Neutrophil (primary cell): ENCODE measurements at regions not wholly inside any gene's neighbourhood (a gene's known extent, or its start where the extent isn't known, plus 50 kb on each side); places are given as distances from the start of the nearest gene placed in this dataset.

ENCODE experiments used
- H3K27ac ChIP-seq: fragments of 200-600 bp; sonication (generic); 2 replicates; pipeline ENCODE4 v1.5.1; 2016; ENCODE audit warnings: mild to moderate bottlenecking, moderate library complexity
- H3K27me3 ChIP-seq: fragments of 200-600 bp; sonication (generic); 2 replicates; pipeline ENCODE4 v1.6.0; 2016; ENCODE audit warnings: mild to moderate bottlenecking
- H3K36me3 ChIP-seq: fragments of 200-600 bp; sonication (generic); 2 replicates; pipeline ENCODE4 v1.5.1; 2017
- H3K4me1 ChIP-seq, 2 experiments: fragments of 200-600 bp in 1 of 2; sonication (generic) in 1 of 2; 1 replicate in 1 of 2; 2 replicates in 1 of 2; pipeline versions ENCODE4 v1.5.1 to v1.6.1; 2013 to 2016; ENCODE audit warnings: low read depth in 1 of 2, low read length in 1 of 2, mild to moderate bottlenecking in 1 of 2, moderate library complexity in 1 of 2; ENCODE audit not compliant: control insufficient read depth in 1 of 2, insufficient read depth in 1 of 2
- H3K4me3 ChIP-seq, 2 experiments: fragments of 200-600 bp in 1 of 2; sonication (generic) in 1 of 2; 1 replicate in 1 of 2; 2 replicates in 1 of 2; pipeline ENCODE4 v1.5.1; 2013 to 2016; ENCODE audit warnings: low read depth in 1 of 2, low read length in 1 of 2, mild to moderate bottlenecking in 1 of 2, moderate library complexity in 1 of 2
- H3K9me3 ChIP-seq: fragments of 200-600 bp; sonication (generic); 2 replicates; pipeline ENCODE4 v1.5.1; 2016
- CTCF ChIP-seq: fragments of 200-600 bp; sonication (generic); IDR thresholded peaks from 2 replicates; pipeline ENCODE4 v1.5.1; 2016; ENCODE audit warnings: antibody characterized with exemption

- Histone ChIP-seq H3K9me3 (no peaks in the 10 kb centered on the region), H3K27me3 (no peaks in the 10 kb centered on the region), H3K4me1 (peaks cover 0 to 3% of the 10 kb centered on the region in 2 experiments), H3K4me3 (no peak overlapping the region), H3K36me3 (no peaks in the 10 kb centered on the region), H3K27ac (no peak overlapping the region)
- TF ChIP-seq CTCF, result no peak
Observed at GRCh38 chr6:104409913-104410312, 449.8 kb downstream of the HACE1 start.

- Histone ChIP-seq H3K9me3 (no peaks in the 10 kb centered on the region), H3K4me3 (no peak overlapping the region), H3K4me1 (peaks cover 0 to 3% of the 10 kb centered on the region in 2 experiments), H3K27ac (no peak overlapping the region), H3K36me3 (no peaks in the 10 kb centered on the region), H3K27me3 (no peaks in the 10 kb centered on the region)
- TF ChIP-seq CTCF, result no peak
Observed at GRCh38 chr6:104407957-104408356, 451.8 kb downstream of the HACE1 start.

- no peaks in the 10 kb centered on the region for H3K27me3 ChIP-seq
- no peak for TF ChIP-seq CTCF
- no peaks in the 10 kb centered on the region for H3K9me3 ChIP-seq
- H3K27ac ChIP-seq, result no peak overlapping the region
- H3K4me3 ChIP-seq, result no peak overlapping the region
- no peaks in the 10 kb centered on the region for H3K36me3 ChIP-seq
- H3K4me1 ChIP-seq, result no peaks in the 10 kb centered on the region
Observed at GRCh38 chr6:104404377-104404776, 455.3 kb downstream of the HACE1 start.

GRCh38 chr6:104402572-104402971 is 457.1 kb downstream of the HACE1 start:
- no peak overlapping the region for H3K4me3 ChIP-seq
- no peaks in the 10 kb centered on the region for H3K27me3 ChIP-seq
- no peaks in the 10 kb centered on the region for H3K4me1 ChIP-seq
- H3K9me3 ChIP-seq, result no peaks in the 10 kb centered on the region
- no peak overlapping the region for H3K27ac ChIP-seq
- no peaks in the 10 kb centered on the region for H3K36me3 ChIP-seq
- TF ChIP-seq CTCF, result no peak

- no peak for TF ChIP-seq CTCF
- Histone ChIP-seq H3K36me3 (no peaks in the 10 kb centered on the region), H3K4me3 (no peak overlapping the region), H3K27ac (no peak overlapping the region), H3K27me3 (no peaks in the 10 kb centered on the region), H3K9me3 (no peaks in the 10 kb centered on the region), H3K4me1 (no peaks in the 10 kb centered on the region)
Observed at GRCh38 chr6:104401926-104402325, 457.8 kb downstream of the HACE1 start.

- H3K27me3 ChIP-seq, result no peaks in the 10 kb centered on the region
- no peak overlapping the region for H3K27ac ChIP-seq
- H3K4me1 ChIP-seq, result no peaks in the 10 kb centered on the region
- H3K9me3 ChIP-seq, result no peaks in the 10 kb centered on the region
- no peaks in the 10 kb centered on the region for H3K36me3 ChIP-seq
- TF ChIP-seq CTCF, result no peak
- H3K4me3 ChIP-seq, result no peak overlapping the region
Observed at GRCh38 chr6:104400844-104401243, 458.9 kb downstream of the HACE1 start.
